ENCODE measurements at regions not wholly inside any gene's neighbourhood (a gene's known extent, or its start where the extent isn't known, plus 50 kb on each side); places are given as distances from the start of the nearest gene placed in this dataset.

GRCh38 chr4:184900184-184900583 lies 74.4 kb upstream of the ACSL1 start:
- H3K36me3 ChIP-seq (ENCODE audit: control insufficient read depth in 4 of 4, insufficient read depth in 4 of 4, low read length in 4 of 4): no peaks in the 10 kb centered on the region
- WGBS, 2 donors: 83 to 85% methylated on average over 6 of the region's 6 CpGs
- TF ChIP-seq CTCF (IDR thresholded peaks at IDR 0.05; ENCODE audit: control extremely low read depth, extremely low read depth): no peak
- H3K9me3 ChIP-seq (ENCODE audit: control insufficient read depth in 4 of 4, insufficient read depth in 3 of 4, low read length in 3 of 4): no peaks in the 10 kb centered on the region
- no peak overlapping the region for H3K27ac ChIP-seq (ENCODE audit: low read depth in 1 of 2, low read length in 1 of 2)
- H3K4me1 ChIP-seq (ENCODE audit: control insufficient read depth in 5 of 5, insufficient read depth in 5 of 5, low read length in 5 of 5): peaks cover 0 to 7% (median 0%) of the 10 kb centered on the region in 5 donors
- no peak overlapping the region for H3K4me3 ChIP-seq
- no peak for DNase-seq
- no peak for ATAC-seq (ENCODE audit: insufficient read depth, low FRiP score)
- no peak overlapping the region for H3K9ac ChIP-seq (ENCODE audit: insufficient read depth in 1 of 2, low read length in 2 of 2)
- no peaks in the 10 kb centered on the region for H3K27me3 ChIP-seq (ENCODE audit: control insufficient read depth in 3 of 3, insufficient read depth in 3 of 3, low read length in 2 of 3)

- no peak overlapping the region for H3K27ac ChIP-seq (ENCODE audit: low read depth in 1 of 2, low read length in 1 of 2)
- no peak for DNase-seq
- no peak for TF ChIP-seq CTCF (IDR thresholded peaks at IDR 0.05; ENCODE audit: control extremely low read depth, extremely low read depth)
- no peak for ATAC-seq (ENCODE audit: insufficient read depth, low FRiP score)
- no peaks in the 10 kb centered on the region for H3K9me3 ChIP-seq (ENCODE audit: control insufficient read depth in 4 of 4, insufficient read depth in 3 of 4, low read length in 3 of 4)
- peaks cover 0 to 5% (median 0%) of the 10 kb centered on the region in 5 donors for H3K4me1 ChIP-seq (ENCODE audit: control insufficient read depth in 5 of 5, insufficient read depth in 5 of 5, low read length in 5 of 5)
- no peak overlapping the region for H3K9ac ChIP-seq (ENCODE audit: insufficient read depth in 1 of 2, low read length in 2 of 2)
- no peaks in the 10 kb centered on the region for H3K27me3 ChIP-seq (ENCODE audit: control insufficient read depth in 3 of 3, insufficient read depth in 3 of 3, low read length in 2 of 3)
- WGBS, 2 donors: 93 to 99% methylated on average over 2 of the region's 2 CpGs
- H3K4me3 ChIP-seq: no peak overlapping the region
- H3K36me3 ChIP-seq (ENCODE audit: control insufficient read depth in 4 of 4, insufficient read depth in 4 of 4, low read length in 4 of 4): no peaks in the 10 kb centered on the region
Measured at GRCh38 chr4:184902550-184902949, 76.8 kb upstream of the ACSL1 start.

GRCh38 chr4:184906480-184907097 lies 80.8 kb upstream of the ACSL1 start:
- Histone ChIP-seq H3K27ac (ENCODE audit: low read depth in 1 of 2, low read length in 1 of 2) (no peak overlapping the region), H3K9me3 (ENCODE audit: control insufficient read depth in 4 of 4, insufficient read depth in 3 of 4, low read length in 3 of 4) (peaks cover 0 to 2% (median 0%) of the 10 kb centered on the region in 4 donors), H3K36me3 (ENCODE audit: control insufficient read depth in 4 of 4, insufficient read depth in 4 of 4, low read length in 4 of 4) (no peaks in the 10 kb centered on the region), H3K4me3 (no peak overlapping the region), H3K4me1 (ENCODE audit: control insufficient read depth in 5 of 5, insufficient read depth in 5 of 5, low read length in 5 of 5) (peaks cover 0 to 2% (median 0%) of the 10 kb centered on the region in 5 donors), H3K9ac (ENCODE audit: insufficient read depth in 1 of 2, low read length in 2 of 2) (no peak overlapping the region), H3K27me3 (ENCODE audit: control insufficient read depth in 3 of 3, insufficient read depth in 3 of 3, low read length in 2 of 3) (no peaks in the 10 kb centered on the region)
- no peak for TF ChIP-seq CTCF (IDR thresholded peaks at IDR 0.05; ENCODE audit: control extremely low read depth, extremely low read depth)
- ATAC-seq (ENCODE audit: insufficient read depth, low FRiP score) (no peak), DNase-seq (no peak)
- 75 to 78% methylated on average over 4 of the region's 4 CpGs for WGBS, 2 donors

GRCh38 chr4:184907216-184907615 lies 81.4 kb upstream of the ACSL1 start:
- WGBS, 2 donors: 85% methylated on average over 1 of the region's 1 CpG
- no peaks in the 10 kb centered on the region for H3K27me3 ChIP-seq (ENCODE audit: control insufficient read depth in 3 of 3, insufficient read depth in 3 of 3, low read length in 2 of 3)
- no peak overlapping the region for H3K9ac ChIP-seq (ENCODE audit: insufficient read depth in 1 of 2, low read length in 2 of 2)
- no peak overlapping the region for H3K27ac ChIP-seq (ENCODE audit: low read depth in 1 of 2, low read length in 1 of 2)
- H3K4me1 ChIP-seq (ENCODE audit: control insufficient read depth in 5 of 5, insufficient read depth in 5 of 5, low read length in 5 of 5): peaks cover 0 to 2% (median 0%) of the 10 kb centered on the region in 5 donors
- peaks cover 0 to 4% (median 1%) of the 10 kb centered on the region in 4 donors for H3K9me3 ChIP-seq (ENCODE audit: control insufficient read depth in 4 of 4, insufficient read depth in 3 of 4, low read length in 3 of 4)
- no peak for TF ChIP-seq CTCF (IDR thresholded peaks at IDR 0.05; ENCODE audit: control extremely low read depth, extremely low read depth)
- no peaks in the 10 kb centered on the region for H3K36me3 ChIP-seq (ENCODE audit: control insufficient read depth in 4 of 4, insufficient read depth in 4 of 4, low read length in 4 of 4)
- DNase-seq: no peak
- H3K4me3 ChIP-seq: no peak overlapping the region
- no peak for ATAC-seq (ENCODE audit: insufficient read depth, low FRiP score)
